HepG2 (cell line): ENCODE measurements at regions not wholly inside any gene's neighbourhood (a gene's known extent, or its start where the extent isn't known, plus 50 kb on each side); places are given as distances from the start of the nearest gene placed in this dataset.

ENCODE experiments used
- FOXA1 ChIP-seq, 2 experiments: fragments of 450-650 bp in 1 of 2; sonication (generic) in 1 of 2; formaldehyde crosslinking in 1 of 2; IDR thresholded peaks; 2 replicates each; pipeline versions ENCODE4 v1.4.0 to v1.6.1; 2016 to 2020; ENCODE audit warnings: missing genetic modification reagents in 1 of 2
- KDM5A ChIP-seq: fragments of 200-600 bp; sonication (generic); IDR thresholded peaks from 2 replicates; pipeline ENCODE4 v1.7.0; 2018; ENCODE audit warnings: antibody characterized with exemption, mild to moderate bottlenecking, low read length, borderline replicate concordance
- NFYB ChIP-seq: sonication (generic); formaldehyde crosslinking; IDR thresholded peaks from 2 replicates; pipeline ENCODE4 v1.4.0; 2020; ENCODE audit warnings: missing genetic modification reagents
- POLR2AphosphoS2 ChIP-seq: IDR thresholded peaks from 2 replicates; pipeline ENCODE4 v1.6.1; 2011; ENCODE audit warnings: low read depth, low read length, improper control_type of control experiment
- SNAI1 ChIP-seq: sonication (generic); formaldehyde crosslinking; IDR thresholded peaks from 2 replicates; pipeline ENCODE4 v1.5.0; 2020; ENCODE audit warnings: mild to moderate bottlenecking, missing genetic modification reagents, borderline replicate concordance
- TAF1 ChIP-seq: sonication (generic); formaldehyde crosslinking; IDR thresholded peaks from 2 replicates; pipeline ENCODE4 v1.4.0; 2020; ENCODE audit warnings: missing genetic modification reagents
- ZNF274 ChIP-seq: sonication (generic); formaldehyde crosslinking; IDR thresholded peaks from 2 replicates; pipeline ENCODE4 v1.5.1; 2020; ENCODE audit warnings: mild to moderate bottlenecking, missing genetic modification reagents
- TF ChIP-seq, protein P1 (sequence below): sonication (generic); formaldehyde crosslinking; IDR thresholded peaks from 2 replicates; pipeline ENCODE4 v1.5.0; 2020; ENCODE audit warnings: mild to moderate bottlenecking, missing genetic modification reagents, moderate library complexity
- TF ChIP-seq, protein P2 (sequence below): sonication (generic); formaldehyde crosslinking; IDR thresholded peaks from 2 replicates; pipeline ENCODE4 v1.4.0; 2020; ENCODE audit warnings: missing genetic modification reagents
- TF ChIP-seq, protein P3 (sequence below): sonication (generic); formaldehyde crosslinking; IDR thresholded peaks from 2 replicates; pipeline ENCODE4 v1.5.1; 2020; ENCODE audit warnings: missing genetic modification reagents, mild to moderate bottlenecking, borderline replicate concordance
- TF ChIP-seq, protein P4 (sequence below): sonication (generic); formaldehyde crosslinking; IDR thresholded peaks from 2 replicates; pipeline ENCODE4 v1.4.0; 2020; ENCODE audit warnings: missing genetic modification reagents

DNA sequence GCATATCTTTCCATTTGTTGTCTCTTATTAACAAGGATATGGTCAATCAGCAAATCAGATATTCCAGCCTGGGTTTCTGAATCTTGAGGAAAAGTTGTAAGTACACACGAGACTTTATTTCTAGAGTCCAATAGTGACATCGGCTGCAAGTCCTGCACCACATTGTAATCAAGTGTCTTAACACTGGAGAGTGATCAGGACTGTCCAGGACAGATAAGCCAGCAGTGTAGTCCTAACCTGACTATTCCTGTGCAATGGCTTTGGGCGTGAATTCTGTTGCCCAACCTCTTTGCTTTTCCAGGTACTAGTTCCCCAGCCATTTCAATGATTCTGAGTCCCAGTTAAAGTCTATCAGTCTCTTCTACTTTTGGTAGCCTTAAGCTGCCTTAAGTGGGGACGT is 395.0 kb downstream of the PCDH10 start:
- TF ChIP-seq, protein P1, sequence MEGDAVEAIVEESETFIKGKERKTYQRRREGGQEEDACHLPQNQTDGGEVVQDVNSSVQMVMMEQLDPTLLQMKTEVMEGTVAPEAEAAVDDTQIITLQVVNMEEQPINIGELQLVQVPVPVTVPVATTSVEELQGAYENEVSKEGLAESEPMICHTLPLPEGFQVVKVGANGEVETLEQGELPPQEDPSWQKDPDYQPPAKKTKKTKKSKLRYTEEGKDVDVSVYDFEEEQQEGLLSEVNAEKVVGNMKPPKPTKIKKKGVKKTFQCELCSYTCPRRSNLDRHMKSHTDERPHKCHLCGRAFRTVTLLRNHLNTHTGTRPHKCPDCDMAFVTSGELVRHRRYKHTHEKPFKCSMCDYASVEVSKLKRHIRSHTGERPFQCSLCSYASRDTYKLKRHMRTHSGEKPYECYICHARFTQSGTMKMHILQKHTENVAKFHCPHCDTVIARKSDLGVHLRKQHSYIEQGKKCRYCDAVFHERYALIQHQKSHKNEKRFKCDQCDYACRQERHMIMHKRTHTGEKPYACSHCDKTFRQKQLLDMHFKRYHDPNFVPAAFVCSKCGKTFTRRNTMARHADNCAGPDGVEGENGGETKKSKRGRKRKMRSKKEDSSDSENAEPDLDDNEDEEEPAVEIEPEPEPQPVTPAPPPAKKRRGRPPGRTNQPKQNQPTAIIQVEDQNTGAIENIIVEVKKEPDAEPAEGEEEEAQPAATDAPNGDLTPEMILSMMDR (CRISPR knock-in tag), result no peak
- TF ChIP-seq ZNF274 (CRISPR knock-in tag) (no peak), POLR2AphosphoS2 (no peak), FOXA1 (IDR thresholded peaks at IDR 0.05) (no peak), FOXA1 (CRISPR knock-in tag; IDR thresholded peaks at IDR 0.05) (no peak), TAF1 (no peak), KDM5A (no peak), SNAI1 (CRISPR knock-in tag) (no peak), NFYB (CRISPR knock-in tag) (no peak)
- TF ChIP-seq, protein P2, sequence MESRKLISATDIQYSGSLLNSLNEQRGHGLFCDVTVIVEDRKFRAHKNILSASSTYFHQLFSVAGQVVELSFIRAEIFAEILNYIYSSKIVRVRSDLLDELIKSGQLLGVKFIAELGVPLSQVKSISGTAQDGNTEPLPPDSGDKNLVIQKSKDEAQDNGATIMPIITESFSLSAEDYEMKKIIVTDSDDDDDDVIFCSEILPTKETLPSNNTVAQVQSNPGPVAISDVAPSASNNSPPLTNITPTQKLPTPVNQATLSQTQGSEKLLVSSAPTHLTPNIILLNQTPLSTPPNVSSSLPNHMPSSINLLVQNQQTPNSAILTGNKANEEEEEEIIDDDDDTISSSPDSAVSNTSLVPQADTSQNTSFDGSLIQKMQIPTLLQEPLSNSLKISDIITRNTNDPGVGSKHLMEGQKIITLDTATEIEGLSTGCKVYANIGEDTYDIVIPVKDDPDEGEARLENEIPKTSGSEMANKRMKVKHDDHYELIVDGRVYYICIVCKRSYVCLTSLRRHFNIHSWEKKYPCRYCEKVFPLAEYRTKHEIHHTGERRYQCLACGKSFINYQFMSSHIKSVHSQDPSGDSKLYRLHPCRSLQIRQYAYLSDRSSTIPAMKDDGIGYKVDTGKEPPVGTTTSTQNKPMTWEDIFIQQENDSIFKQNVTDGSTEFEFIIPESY (CRISPR knock-in tag), result no peak
- TF ChIP-seq, protein P3, sequence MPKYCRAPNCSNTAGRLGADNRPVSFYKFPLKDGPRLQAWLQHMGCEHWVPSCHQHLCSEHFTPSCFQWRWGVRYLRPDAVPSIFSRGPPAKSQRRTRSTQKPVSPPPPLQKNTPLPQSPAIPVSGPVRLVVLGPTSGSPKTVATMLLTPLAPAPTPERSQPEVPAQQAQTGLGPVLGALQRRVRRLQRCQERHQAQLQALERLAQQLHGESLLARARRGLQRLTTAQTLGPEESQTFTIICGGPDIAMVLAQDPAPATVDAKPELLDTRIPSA (CRISPR knock-in tag), result no peak
- TF ChIP-seq, protein P4, sequence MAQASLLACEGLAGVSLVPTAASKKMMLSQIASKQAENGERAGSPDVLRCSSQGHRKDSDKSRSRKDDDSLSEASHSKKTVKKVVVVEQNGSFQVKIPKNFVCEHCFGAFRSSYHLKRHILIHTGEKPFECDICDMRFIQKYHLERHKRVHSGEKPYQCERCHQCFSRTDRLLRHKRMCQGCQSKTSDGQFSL (CRISPR knock-in tag), result no peak
